ENCODE measurements at regions not wholly inside any gene's neighbourhood (a gene's known extent, or its start where the extent isn't known, plus 50 kb on each side); places are given as distances from the start of the nearest gene placed in this dataset.
"Not testable (repeated sequence)": the region's sequence is repeated elsewhere in the genome, so short reads cannot be mapped to it uniquely, and the experiment has no call there.

GRCh38 chr6:10149603-10150002 is 265.3 kb downstream of the TFAP2A start:
- Mint-ChIP-seq H3K4me1 (peaks cover 0 to 4% (median under 1%) of the 10 kb centered on the region in 4 donors), H3K9me3 (no peaks in the 10 kb centered on the region), H3K27ac (no peak overlapping the region), H3K4me3 (no peak overlapping the region), H3K27me3 (peaks cover 0 to 2% (median 0%) of the 10 kb centered on the region in 5 donors), H3K36me3 (no peaks in the 10 kb centered on the region)
- POLR2A ChIA-PET = no interaction called here
- ATAC-seq = no peak
- no peak for DNase-seq

- POLR2A ChIA-PET = no interaction called here
- ATAC-seq (peak in 1 of 2 donors; percentile 63), DNase-seq (peak in 4 of 10 donors; percentile 1 to 61 (median 14))
- Mint-ChIP-seq H3K27me3 (peaks cover 0 to 5% (median 3%) of the 10 kb centered on the region in 5 donors), H3K36me3 (no peaks in the 10 kb centered on the region), H3K4me3 (peak overlapping the region in 4 of 10 donors; percentile 46 to 78 (median 66)), H3K9me3 (no peaks in the 10 kb centered on the region), H3K27ac (peak overlapping the region in 2 of 10 donors; percentile 11 to 40), H3K4me1 (peaks cover 0 to 4% (median under 1%) of the 10 kb centered on the region in 4 donors)
Measured at GRCh38 chr6:10146715-10147451, 268.0 kb downstream of the TFAP2A start.

GRCh38 chr6:10144772-10145171 is 270.1 kb downstream of the TFAP2A start:
- no peak overlapping the region for H3K4me3 Mint-ChIP-seq
- H3K27ac Mint-ChIP-seq = no peak overlapping the region
- peaks cover 0 to 4% (median under 1%) of the 10 kb centered on the region in 4 donors for H3K4me1 Mint-ChIP-seq
- H3K27me3 Mint-ChIP-seq = peaks cover 0 to 9% (median 4%) of the 10 kb centered on the region in 5 donors
- peaks cover 0 to 2% (median 0%) of the 10 kb centered on the region in 9 donors for H3K9me3 Mint-ChIP-seq
- ATAC-seq = no peak
- POLR2A ChIA-PET = no interaction called here
- no peak for DNase-seq
- no peaks in the 10 kb centered on the region for H3K36me3 Mint-ChIP-seq

- DNase-seq (no peak), ATAC-seq (no peak)
- Mint-ChIP-seq H3K4me3 (no peak overlapping the region), H3K9me3 (peaks cover 0 to 9% (median 4%) of the 10 kb centered on the region in 9 donors), H3K27me3 (peaks cover 0 to 9% (median 4%) of the 10 kb centered on the region in 5 donors), H3K36me3 (no peaks in the 10 kb centered on the region), H3K27ac (no peak overlapping the region), H3K4me1 (peaks cover 0 to under 1% (median 0%) of the 10 kb centered on the region in 4 donors)
- POLR2A ChIA-PET = no interaction called here
Measured at GRCh38 chr6:10141746-10142443, 273.0 kb downstream of the TFAP2A start.

GRCh38 chr6:10140824-10141223 is 274.1 kb downstream of the TFAP2A start:
- H3K9me3 Mint-ChIP-seq = peaks cover 0 to 9% (median 4%) of the 10 kb centered on the region in 9 donors

GRCh38 chr6:10140136-10140535 is 274.7 kb downstream of the TFAP2A start:
- POLR2A ChIA-PET = no interaction called here
- peaks cover 0 to 9% (median 5%) of the 10 kb centered on the region in 9 donors for H3K9me3 Mint-ChIP-seq
- no peaks in the 10 kb centered on the region for H3K4me1 Mint-ChIP-seq
- H3K27ac Mint-ChIP-seq = no peak overlapping the region
- DNase-seq (no peak), ATAC-seq (no peak)
- H3K36me3 Mint-ChIP-seq = no peaks in the 10 kb centered on the region
- no peak overlapping the region for H3K4me3 Mint-ChIP-seq
- peaks cover 0 to 9% (median 4%) of the 10 kb centered on the region in 5 donors for H3K27me3 Mint-ChIP-seq

More at GRCh38 chr6:10140824-10141223, 274.1 kb downstream of the TFAP2A start:
- no peak overlapping the region for H3K4me3 Mint-ChIP-seq
- H3K27ac Mint-ChIP-seq = no peak overlapping the region
- H3K27me3 Mint-ChIP-seq = peaks cover 0 to 9% (median 4%) of the 10 kb centered on the region in 5 donors
- DNase-seq = no peak
- POLR2A ChIA-PET = no interaction called here
- H3K4me1 Mint-ChIP-seq = no peaks in the 10 kb centered on the region
- no peaks in the 10 kb centered on the region for H3K36me3 Mint-ChIP-seq
- ATAC-seq = no peak

- no peak overlapping the region for H3K4me3 Mint-ChIP-seq
- POLR2A ChIA-PET = no interaction called here
- ATAC-seq (no peak), DNase-seq (no peak)
- no peaks in the 10 kb centered on the region for H3K36me3 Mint-ChIP-seq
- no peaks in the 10 kb centered on the region for H3K4me1 Mint-ChIP-seq
- H3K9me3 Mint-ChIP-seq = peaks cover 0 to 10% (median 6%) of the 10 kb centered on the region in 9 donors
- no peak overlapping the region for H3K27ac Mint-ChIP-seq
- H3K27me3 Mint-ChIP-seq = peaks cover 0 to 9% (median 2%) of the 10 kb centered on the region in 5 donors
Measured at GRCh38 chr6:10138917-10139316, 276.0 kb downstream of the TFAP2A start.

- Mint-ChIP-seq H3K9me3 (peaks cover 0 to 15% (median 6%) of the 10 kb centered on the region in 9 donors), H3K27ac (no peak overlapping the region), H3K36me3 (no peaks in the 10 kb centered on the region), H3K4me3 (no peak overlapping the region), H3K4me1 (no peaks in the 10 kb centered on the region), H3K27me3 (peaks cover 0 to 2% (median 0%) of the 10 kb centered on the region in 5 donors)
- no peak for DNase-seq
- no peak for ATAC-seq
- POLR2A ChIA-PET = no interaction called here
Measured at GRCh38 chr6:10136636-10137035, 278.2 kb downstream of the TFAP2A start.

GRCh38 chr6:10134185-10134584 is 280.7 kb downstream of the TFAP2A start:
- ATAC-seq, H3K4me3 Mint-ChIP-seq, H3K27ac Mint-ChIP-seq, POLR2A ChIA-PET, DNase-seq, H3K36me3 Mint-ChIP-seq, H3K4me1 Mint-ChIP-seq: not testable (repeated sequence)
- peaks cover 0 to 15% (median 6%) of the 10 kb centered on the region in 9 donors for H3K9me3 Mint-ChIP-seq
- peaks cover 0 to 10% (median 0%) of the 10 kb centered on the region in 5 donors for H3K27me3 Mint-ChIP-seq

GRCh38 chr6:10128721-10129120 is 286.2 kb downstream of the TFAP2A start:
- no peak overlapping the region for H3K4me3 Mint-ChIP-seq
- DNase-seq (no peak), ATAC-seq (no peak)
- H3K36me3 Mint-ChIP-seq = peaks cover 0 to 2% (median 0%) of the 10 kb centered on the region in 3 donors
- peak overlapping the region in 1 of 10 donors; percentile 23 for H3K27ac Mint-ChIP-seq
- no peaks in the 10 kb centered on the region for H3K4me1 Mint-ChIP-seq
- H3K9me3 Mint-ChIP-seq = peaks cover 0 to 5% (median 0%) of the 10 kb centered on the region in 9 donors
- peaks cover 0 to 12% (median 3%) of the 10 kb centered on the region in 5 donors for H3K27me3 Mint-ChIP-seq
- POLR2A ChIA-PET = no interaction called here

- Mint-ChIP-seq H3K4me3 (no peak overlapping the region), H3K9me3 (peaks cover 0 to 19% (median 1%) of the 10 kb centered on the region in 9 donors), H3K27ac (no peak overlapping the region), H3K36me3 (peaks cover 0 to 2% (median 0%) of the 10 kb centered on the region in 3 donors), H3K4me1 (no peaks in the 10 kb centered on the region), H3K27me3 (peaks cover 0 to 3% (median 2%) of the 10 kb centered on the region in 5 donors)
- DNase-seq (no peak), ATAC-seq (no peak)
- POLR2A ChIA-PET = no interaction called here
Measured at GRCh38 chr6:10122164-10122563, 292.7 kb downstream of the TFAP2A start.

GRCh38 chr6:10112871-10113549 is 301.9 kb downstream of the TFAP2A start:
- no peaks in the 10 kb centered on the region for H3K4me1 Mint-ChIP-seq
- ATAC-seq = no peak
- peaks cover 8 to 53% (median 17%) of the 10 kb centered on the region in 5 donors for H3K27me3 Mint-ChIP-seq
- H3K36me3 Mint-ChIP-seq = no peaks in the 10 kb centered on the region
- no peak overlapping the region for H3K4me3 Mint-ChIP-seq
- POLR2A ChIA-PET = no interaction called here
- H3K9me3 Mint-ChIP-seq = peaks cover 0 to 7% (median 0%) of the 10 kb centered on the region in 9 donors
- no peak overlapping the region for H3K27ac Mint-ChIP-seq
- DNase-seq = no peak

GRCh38 chr6:10111975-10112374 is 302.9 kb downstream of the TFAP2A start:
- H3K4me1 Mint-ChIP-seq = no peaks in the 10 kb centered on the region
- POLR2A ChIA-PET = no interaction called here
- peaks cover 8 to 53% (median 17%) of the 10 kb centered on the region in 5 donors for H3K27me3 Mint-ChIP-seq
- peaks cover 0 to 3% (median 0%) of the 10 kb centered on the region in 9 donors for H3K9me3 Mint-ChIP-seq
- H3K27ac Mint-ChIP-seq = no peak overlapping the region
- ATAC-seq (no peak), DNase-seq (no peak)
- no peak overlapping the region for H3K4me3 Mint-ChIP-seq
- no peaks in the 10 kb centered on the region for H3K36me3 Mint-ChIP-seq

All from naive thymus-derived CD8-positive, alpha-beta T cell (primary cell).